GM12892 (cell line): ENCODE measurements at regions not wholly inside any gene's neighbourhood (a gene's known extent, or its start where the extent isn't known, plus 50 kb on each side); places are given as distances from the start of the nearest gene placed in this dataset.

ENCODE experiments used
- POLR2A ChIP-seq: IDR thresholded peaks from 2 replicates; pipeline ENCODE4 v1.6.1; 2011; ENCODE audit warnings: low read depth, low read length, control low read depth
- POLR2AphosphoS5 ChIP-seq: IDR thresholded peaks from 2 replicates; pipeline ENCODE4 v1.6.1; 2011; ENCODE audit warnings: low read depth, low read length, control low read depth
- TAF1 ChIP-seq: IDR thresholded peaks from 2 replicates; pipeline ENCODE4 v1.6.1; 2011; ENCODE audit warnings: low read depth, mild to moderate bottlenecking, control low read depth, low read length, borderline replicate concordance

DNA sequence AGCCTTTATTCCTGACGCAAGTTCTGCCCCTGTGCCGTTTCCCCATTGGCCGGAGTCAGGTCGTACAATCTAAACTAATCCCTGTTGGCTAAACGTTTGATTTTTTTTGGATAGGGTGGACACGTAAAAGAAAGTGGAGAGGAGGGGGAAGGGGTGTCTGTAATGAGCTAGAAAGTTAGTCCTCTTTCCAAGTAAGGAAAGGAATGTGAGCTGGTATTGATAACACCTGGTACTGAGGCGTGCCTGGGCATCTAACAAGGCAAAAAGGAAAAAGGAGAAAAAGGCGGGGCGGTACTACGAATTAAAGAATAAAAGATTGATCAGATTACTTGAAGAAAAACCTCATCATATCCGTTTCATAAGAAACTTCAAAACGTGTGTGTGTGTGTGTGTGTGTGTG lies 665.2 kb downstream of the ANXA1 start:
- TF ChIP-seq TAF1 (no peak), POLR2A (no peak), POLR2AphosphoS5 (no peak)
